H54 (cell line): ENCODE measurements at regions not wholly inside any gene's neighbourhood (a gene's known extent, or its start where the extent isn't known, plus 50 kb on each side); places are given as distances from the start of the nearest gene placed in this dataset.

Source experiments
- DNase-seq: peaks from one replicate; pipeline ENCODE4 v3.0.0; 2011; ENCODE audit warnings: low spot score, mixed read lengths; ENCODE audit not compliant: insufficient read length
- FAIRE-seq: peaks from 3 replicates; lab custom pipeline; 2011; peaks lifted over from hg19 to GRCh38; lab: Jason Lieb, UNC
- POLR2A ChIP-seq: IDR thresholded peaks from 2 replicates; pipeline ENCODE4 v1.6.1; 2011; ENCODE audit warnings: low read depth, mild to moderate bottlenecking, low read length

- DNase-seq (no peak), FAIRE-seq (no peak)
- TF ChIP-seq POLR2A, result no peak
Measured at GRCh38 chr6:144723431-144723830, 438.3 kb downstream of the UTRN start.

DNA sequence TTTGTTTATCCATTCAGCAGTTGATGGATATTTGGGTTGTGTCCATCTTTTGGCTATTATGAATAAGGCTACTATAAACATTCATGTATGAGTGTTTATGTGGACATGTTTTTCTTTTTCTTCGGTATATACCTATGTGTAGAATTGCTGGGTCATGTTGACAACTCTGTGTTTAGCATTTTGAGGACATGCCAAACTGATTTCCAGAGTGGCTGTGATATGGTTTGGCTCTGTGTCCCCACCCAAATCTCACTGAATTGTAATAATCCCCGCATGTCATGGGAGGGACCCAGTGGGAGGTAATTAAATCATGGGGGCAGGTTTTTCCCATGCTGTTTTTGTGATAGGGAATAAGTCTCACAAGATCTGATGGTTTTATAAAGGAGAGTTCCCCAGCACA lies 439.7 kb downstream of the UTRN start:
- no peak for TF ChIP-seq POLR2A
- no peak for FAIRE-seq

GRCh38 chr6:144725736-144726522 lies 440.8 kb downstream of the UTRN start:
- no peak for TF ChIP-seq POLR2A
- DNase-seq (no peak), FAIRE-seq (no peak)

More for the DNA sequence above, 439.7 kb downstream of the UTRN start:
- DNase-seq, result no peak

DNA sequence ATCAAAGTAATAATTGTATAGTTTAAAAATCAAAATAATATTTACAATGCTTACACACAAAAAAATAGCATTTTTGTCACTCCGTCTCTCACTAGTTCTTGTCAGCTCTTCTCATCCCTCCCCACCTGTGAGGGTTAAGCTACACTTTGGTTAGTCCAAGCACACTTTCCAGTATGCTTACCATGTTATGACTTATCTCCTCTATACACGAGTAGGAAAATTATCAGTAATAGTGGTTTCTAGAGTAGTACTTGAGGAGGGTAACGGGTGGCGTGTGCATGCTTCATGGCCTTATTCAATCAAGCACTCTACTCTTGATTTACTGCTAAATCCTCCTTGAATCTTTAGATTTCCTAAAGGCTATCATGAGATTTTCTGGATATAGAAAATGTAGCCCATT lies 443.7 kb downstream of the UTRN start:
- no peak for TF ChIP-seq POLR2A
- no peak for DNase-seq
- FAIRE-seq, result no peak

DNA sequence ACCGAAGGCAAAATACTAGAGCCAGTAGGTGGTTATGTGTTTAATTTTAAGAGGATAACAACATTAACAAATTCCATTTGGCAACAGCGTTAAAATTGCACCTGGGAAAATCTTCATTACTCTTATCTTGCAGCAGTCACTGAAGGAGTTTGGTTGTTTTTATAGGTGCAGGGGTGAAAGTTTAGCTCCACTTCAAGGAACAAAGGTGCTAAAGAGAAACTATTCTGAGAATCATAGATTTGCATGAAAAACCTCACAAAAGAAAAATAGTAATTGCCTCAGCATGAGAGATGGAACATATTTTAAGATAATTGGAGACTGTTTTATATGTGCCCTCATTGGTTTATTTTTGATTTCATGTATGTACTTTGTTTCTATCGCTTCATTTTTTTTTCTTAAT lies 444.4 kb downstream of the UTRN start:
- DNase-seq, result no peak
- no peak for FAIRE-seq
- no peak for TF ChIP-seq POLR2A

GRCh38 chr6:144730088-144730645 lies 445.0 kb downstream of the UTRN start:
- no peak for DNase-seq
- TF ChIP-seq POLR2A, result no peak
- FAIRE-seq, result no peak

GRCh38 chr6:144731229-144731628 lies 446.1 kb downstream of the UTRN start:
- DNase-seq (no peak), FAIRE-seq (no peak)
- TF ChIP-seq POLR2A, result no peak

- FAIRE-seq (no peak), DNase-seq (no peak)
- TF ChIP-seq POLR2A, result no peak
Measured at GRCh38 chr6:144736763-144737162, 451.6 kb downstream of the UTRN start.

- DNase-seq (no peak), FAIRE-seq (no peak)
- TF ChIP-seq POLR2A, result no peak
Measured at GRCh38 chr6:144737998-144738397, 452.9 kb downstream of the UTRN start.

- DNase-seq, result no peak
- no peak for TF ChIP-seq POLR2A
- FAIRE-seq, result no peak
Measured at GRCh38 chr6:144739873-144740272, 454.7 kb downstream of the UTRN start.

DNA sequence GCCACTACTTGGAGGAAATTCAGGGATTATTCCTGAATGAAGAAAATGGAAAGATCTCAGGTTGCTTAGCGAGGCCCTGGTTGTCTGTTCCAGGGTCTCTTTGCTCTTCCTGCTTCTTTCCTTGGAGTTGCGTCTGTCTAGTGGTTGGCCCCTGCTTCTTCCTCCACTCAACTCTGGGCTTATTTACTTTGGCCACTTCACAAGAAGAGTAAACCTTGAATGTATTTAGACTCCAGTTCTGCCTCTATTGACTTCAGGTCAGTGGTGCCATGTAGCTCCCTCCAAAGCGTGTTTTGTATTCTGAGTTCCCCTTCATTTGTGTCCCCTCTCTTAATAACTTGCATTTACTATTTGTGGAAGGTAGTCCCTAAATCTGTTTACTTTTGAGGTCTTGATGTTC lies 456.5 kb downstream of the UTRN start:
- DNase-seq (no peak), FAIRE-seq (no peak)
- no peak for TF ChIP-seq POLR2A

DNA sequence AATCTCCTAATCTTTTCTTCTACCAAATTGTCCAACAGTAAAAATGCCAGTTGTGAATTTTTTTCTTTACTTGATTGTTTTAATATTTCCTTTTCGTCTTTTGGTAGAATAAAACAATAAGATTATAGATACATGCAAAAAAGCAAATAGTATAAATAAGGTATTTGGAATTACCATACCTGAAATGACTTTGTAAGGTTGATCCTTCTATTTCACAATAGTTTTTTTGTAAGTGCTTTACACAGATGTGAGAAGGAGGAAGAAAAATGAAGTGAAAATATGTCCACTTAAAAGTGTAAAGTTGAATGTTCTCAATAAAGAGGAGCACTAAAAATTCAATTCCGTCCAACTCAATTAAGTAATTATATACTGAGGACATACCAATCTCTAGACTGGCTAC lies 457.6 kb downstream of the UTRN start:
- FAIRE-seq, result no peak
- TF ChIP-seq POLR2A, result no peak
- no peak for DNase-seq

- TF ChIP-seq POLR2A, result no peak
- DNase-seq, result no peak
- no peak for FAIRE-seq
Measured at GRCh38 chr6:144744720-144745119, 459.6 kb downstream of the UTRN start.

DNA sequence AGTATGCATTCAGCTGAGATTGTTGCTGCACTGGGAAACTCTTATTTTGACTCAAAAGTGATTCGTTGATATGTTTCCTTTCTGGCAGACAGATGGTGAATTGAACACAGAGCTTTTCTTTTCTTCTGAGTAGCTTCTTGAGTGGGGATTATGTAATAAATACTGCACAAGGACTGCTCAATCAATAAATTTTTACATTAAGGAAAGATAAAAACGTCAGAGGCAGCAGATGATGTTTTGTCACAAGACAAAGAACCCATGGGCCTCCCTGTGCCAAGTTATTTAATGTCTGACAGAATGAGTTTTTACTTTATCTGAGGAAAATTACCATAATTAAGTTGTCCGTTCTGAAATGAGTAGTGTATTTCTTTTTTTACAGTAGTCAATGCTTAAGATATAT lies 460.3 kb downstream of the UTRN start:
- TF ChIP-seq POLR2A, result no peak
- DNase-seq (no peak), FAIRE-seq (no peak)

GRCh38 chr6:144746902-144747469 lies 461.9 kb downstream of the UTRN start:
- FAIRE-seq (no peak), DNase-seq (no peak)
- no peak for TF ChIP-seq POLR2A
